Neural cell (in vitro differentiated cells): ENCODE measurements at regions not wholly inside any gene's neighbourhood (a gene's known extent, or its start where the extent isn't known, plus 50 kb on each side); places are given as distances from the start of the nearest gene placed in this dataset.

Source experiments
- H2AFZ ChIP-seq: fragments of 200-600, 300-800 bp; sonication (generic), shearing (Covaris generic); 2 replicates; pipeline ENCODE4 v1.6.0; 2014; ENCODE audit warnings: low read depth, mild to moderate bottlenecking, antibody characterized with exemption, low read length, moderate library complexity
- H3F3A ChIP-seq: fragments of 200-600 bp; shearing (Covaris generic); 2 replicates; pipeline ENCODE4 v1.6.1; 2016; ENCODE audit warnings: mild to moderate bottlenecking, moderate library complexity, mixed read lengths, antibody characterized with exemption, low read length; ENCODE audit not compliant: insufficient read depth, poor library complexity, severe bottlenecking
- H3K27ac ChIP-seq: fragments of 200-600, 300-800 bp; sonication (generic), shearing (Covaris generic); 2 replicates; pipeline ENCODE4 v1.5.1; 2014; ENCODE audit warnings: mild to moderate bottlenecking, low read length, moderate library complexity
- H3K27me3 ChIP-seq: fragments of 300-800, 200-600 bp; sonication (generic), shearing (Covaris generic); 2 replicates; pipeline ENCODE4 v1.6.0; 2014; ENCODE audit warnings: mild to moderate bottlenecking, low read depth, low read length, moderate library complexity; ENCODE audit not compliant: insufficient read depth
- H3K36me3 ChIP-seq: fragments of 300-800, 200-600 bp; sonication (generic), shearing (Covaris generic); 2 replicates; pipeline ENCODE4 v1.5.1; 2014; ENCODE audit warnings: mild to moderate bottlenecking, antibody characterized with exemption, low read length, moderate library complexity; ENCODE audit not compliant: insufficient read depth
- H3K4me2 ChIP-seq: fragments of 300-800, 200-600 bp; sonication (generic), shearing (Covaris generic); 2 replicates; pipeline ENCODE4 v1.6.0; 2014; ENCODE audit warnings: mild to moderate bottlenecking, low read length
- H3K4me3 ChIP-seq: fragments of 300-800, 200-600 bp; sonication (generic), shearing (Covaris generic); 2 replicates; pipeline ENCODE4 v1.5.1; 2014; ENCODE audit warnings: mild to moderate bottlenecking, low read length, moderate library complexity
- H3K79me2 ChIP-seq: fragments of 200-600 bp; shearing (Covaris generic); replicated peaks from 2 replicates; pipeline ENCODE4 v1.6.0; 2014; ENCODE audit warnings: mild to moderate bottlenecking, low read length, moderate library complexity; ENCODE audit not compliant: insufficient read depth
- H3K9ac ChIP-seq: fragments of 300-800, 200-600 bp; sonication (generic), shearing (Covaris generic); 2 replicates; pipeline ENCODE4 v1.6.1; 2016; ENCODE audit warnings: mild to moderate bottlenecking, low read length, mixed read lengths
- H3K9me2 ChIP-seq: fragments of 200-600 bp; shearing (Covaris generic); 2 replicates; pipeline ENCODE4 v1.6.1; 2016; ENCODE audit warnings: mild to moderate bottlenecking, low read length, mixed read lengths; ENCODE audit not compliant: insufficient read depth
- H3K9me3 ChIP-seq: fragments of 200-600, 300-800 bp; sonication (generic), shearing (Covaris generic); 2 replicates; pipeline ENCODE4 v1.6.1; 2016; ENCODE audit warnings: mild to moderate bottlenecking, mixed run types, low read length, moderate library complexity, mixed read lengths
- H4K20me1 ChIP-seq: fragments of 200-600 bp; shearing (Covaris generic); 2 replicates; pipeline ENCODE4 v1.6.1; 2016; ENCODE audit warnings: mild to moderate bottlenecking, mixed run types; ENCODE audit not compliant: insufficient read depth
- CTCF ChIP-seq: fragments of 450-650 bp; IDR thresholded peaks from 2 replicates; pipeline ENCODE4 v1.5.1; 2014; ENCODE audit warnings: antibody characterized with exemption, mild to moderate bottlenecking, moderate library complexity; ENCODE audit not compliant: poor library complexity, severe bottlenecking
- EP300 ChIP-seq: fragments of 450-650 bp; conservative IDR thresholded peaks from 2 replicates; pipeline ENCODE4 v1.6.1; 2014; ENCODE audit warnings: antibody characterized with exemption, mild to moderate bottlenecking, moderate library complexity; ENCODE audit not compliant: poor library complexity, severe bottlenecking
- EZH2 ChIP-seq: fragments of 200-600, 300-800 bp; shearing (Covaris generic), sonication (generic); IDR thresholded peaks from 2 replicates; pipeline ENCODE4 v1.6.1; 2014; ENCODE audit warnings: antibody characterized with exemption, low read length, borderline replicate concordance, mild to moderate bottlenecking; ENCODE audit not compliant: insufficient read depth, poor library complexity, severe bottlenecking
- MXI1 ChIP-seq: fragments of 450-650 bp; conservative IDR thresholded peaks from 2 replicates; pipeline ENCODE4 v1.6.1; 2014; ENCODE audit warnings: antibody characterized with exemption, mild to moderate bottlenecking; ENCODE audit not compliant: poor library complexity, severe bottlenecking
- POLR2AphosphoS5 ChIP-seq: IDR thresholded peaks from 2 replicates; pipeline ENCODE4 v1.6.1; 2012
- RAD21 ChIP-seq: fragments of 450-650 bp; conservative IDR thresholded peaks from 2 replicates; pipeline ENCODE4 v1.6.1; 2014; ENCODE audit warnings: antibody characterized with exemption, mild to moderate bottlenecking, moderate library complexity
- REST ChIP-seq: IDR thresholded peaks from 2 replicates; pipeline ENCODE4 v1.6.1; 2012; ENCODE audit warnings: borderline replicate concordance
- SMC3 ChIP-seq: fragments of 450-650 bp; conservative IDR thresholded peaks from 2 replicates; pipeline ENCODE4 v1.6.1; 2014; ENCODE audit warnings: antibody characterized with exemption, mild to moderate bottlenecking, moderate library complexity; ENCODE audit not compliant: poor library complexity
- TAF1 ChIP-seq: IDR thresholded peaks from 2 replicates; pipeline ENCODE4 v1.6.1; 2012; ENCODE audit warnings: low read depth

GRCh38 chr1:194693244-194693643 lies 1506.8 kb upstream of the B3GALT2 start:
- no peaks in the 10 kb centered on the region for H3K36me3 ChIP-seq
- no peaks in the 10 kb centered on the region for H4K20me1 ChIP-seq
- H2AFZ ChIP-seq, result no peak overlapping the region
- H3K27me3 ChIP-seq, result no peaks in the 10 kb centered on the region
- H3K4me2 ChIP-seq, result no peak overlapping the region
- TF ChIP-seq CTCF, result no peak
- TF ChIP-seq EZH2, result no peak
- no peak for TF ChIP-seq REST
- TF ChIP-seq SMC3, result no peak
- no peak for TF ChIP-seq MXI1
- no peak for TF ChIP-seq POLR2AphosphoS5
- TF ChIP-seq EP300, result no peak
- no peak for TF ChIP-seq TAF1
- no peak for TF ChIP-seq RAD21
- H3K9me2 ChIP-seq, result no peaks in the 10 kb centered on the region
- no peak overlapping the region for H3K4me3 ChIP-seq
- H3K27ac ChIP-seq, result no peak overlapping the region
- no peaks in the 10 kb centered on the region for H3K79me2 ChIP-seq
- H3K9me3 ChIP-seq, result no peaks in the 10 kb centered on the region
- H3K9ac ChIP-seq, result no peak overlapping the region
- H3F3A ChIP-seq, result no peaks in the 10 kb centered on the region

- H3K9ac ChIP-seq, result no peak overlapping the region
- no peak overlapping the region for H2AFZ ChIP-seq
- H3K9me3 ChIP-seq, result no peaks in the 10 kb centered on the region
- no peak overlapping the region for H3K4me3 ChIP-seq
- H3K36me3 ChIP-seq, result no peaks in the 10 kb centered on the region
- H3K9me2 ChIP-seq, result no peaks in the 10 kb centered on the region
- no peaks in the 10 kb centered on the region for H3F3A ChIP-seq
- H3K4me2 ChIP-seq, result no peak overlapping the region
- H3K27ac ChIP-seq, result no peak overlapping the region
- H3K79me2 ChIP-seq, result no peaks in the 10 kb centered on the region
- H3K27me3 ChIP-seq, result no peaks in the 10 kb centered on the region
- TF ChIP-seq RAD21, result no peak
- no peak for TF ChIP-seq CTCF
- no peak for TF ChIP-seq MXI1
- TF ChIP-seq EP300, result no peak
- TF ChIP-seq REST, result no peak
- TF ChIP-seq TAF1, result no peak
- no peak for TF ChIP-seq EZH2
- no peak for TF ChIP-seq POLR2AphosphoS5
- TF ChIP-seq SMC3, result no peak
- H4K20me1 ChIP-seq, result no peaks in the 10 kb centered on the region
These were observed 1498.2 kb upstream of the B3GALT2 start for GRCh38 chr1:194684636-194685035.
